CD14-positive monocyte (primary cell): ENCODE measurements at regions not wholly inside any gene's neighbourhood (a gene's known extent, or its start where the extent isn't known, plus 50 kb on each side); places are given as distances from the start of the nearest gene placed in this dataset.

ENCODE experiments used
- DNase-seq, 3 donors: peaks; one replicate each; pipeline ENCODE4 v3.0.0-alpha.2; 2011 to 2022
- H2AFZ ChIP-seq: 2 replicates; pipeline ENCODE4 v1.6.0; 2012; ENCODE audit warnings: mild to moderate bottlenecking, low read depth, low read length, inconsistent platforms; ENCODE audit not compliant: insufficient read depth, poor library complexity, severe bottlenecking
- H3K27ac ChIP-seq, 2 donors: 1 replicate in 1 of 2; 2 replicates in 1 of 2; pipeline ENCODE4 v1.5.1; 2012 to 2013; ENCODE audit warnings: low read length in 2 of 2, control low read depth in 1 of 2, inconsistent platforms in 1 of 2, low read depth in 1 of 2, mild to moderate bottlenecking in 1 of 2
- H3K27me3 ChIP-seq, 2 donors: one replicate each; pipeline versions ENCODE4 v1.6.0 to v1.6.1; 2011 to 2013; ENCODE audit warnings: low read length in 2 of 2; ENCODE audit not compliant: control insufficient read depth in 2 of 2, insufficient read depth in 2 of 2
- H3K36me3 ChIP-seq, 2 donors: replicated peaks in 1 of 2; 1 replicate in 1 of 2; 2 replicates in 1 of 2; pipeline versions ENCODE4 v1.5.1 to v1.6.1; 2012 to 2013; ENCODE audit warnings: low read length in 2 of 2, control low read depth in 1 of 2, inconsistent platforms in 1 of 2, mild to moderate bottlenecking in 1 of 2; ENCODE audit not compliant: insufficient read depth in 2 of 2, control insufficient read depth in 1 of 2
- H3K4me1 ChIP-seq, 2 donors: 1 replicate in 1 of 2; 2 replicates in 1 of 2; pipeline versions ENCODE4 v1.5.1 to v1.6.1; 2012 to 2013; ENCODE audit warnings: low read length in 2 of 2, control low read depth in 1 of 2, inconsistent platforms in 1 of 2, mild to moderate bottlenecking in 1 of 2, moderate library complexity in 1 of 2; ENCODE audit not compliant: insufficient read depth in 2 of 2, control insufficient read depth in 1 of 2
- H3K4me2 ChIP-seq: replicated peaks from 2 replicates; pipeline ENCODE3; 2012; ENCODE audit warnings: low read length, moderate library complexity, mild to moderate bottlenecking; ENCODE audit not compliant: poor library complexity, severe bottlenecking; ENCODE audit errors: extremely low read depth
- H3K4me3 ChIP-seq, 3 experiments: fragments of 200-600 bp in 1 of 3; sonication (generic) in 1 of 3; replicated peaks in 1 of 3; 1 replicate in 2 of 3; 2 replicates in 1 of 3; pipeline ENCODE4 v1.5.1; 2011 to 2013; ENCODE audit warnings: low read length in 3 of 3, mild to moderate bottlenecking in 3 of 3, control low read depth in 2 of 3, low read depth in 2 of 3, inconsistent platforms in 1 of 3, moderate library complexity in 1 of 3
- H3K79me2 ChIP-seq: 2 replicates; pipeline ENCODE4 v1.6.0; 2012; ENCODE audit warnings: mild to moderate bottlenecking, control low read depth, inconsistent platforms, low read length, moderate library complexity; ENCODE audit not compliant: insufficient read depth
- H3K9ac ChIP-seq: 2 replicates; pipeline ENCODE4 v1.6.0; 2017; ENCODE audit warnings: low read length, mild to moderate bottlenecking; ENCODE audit not compliant: insufficient read depth, poor library complexity, severe bottlenecking
- H3K9me3 ChIP-seq, 2 donors: replicated peaks in 1 of 2; 1 replicate in 1 of 2; 2 replicates in 1 of 2; pipeline versions ENCODE4 v1.5.1 to v1.6.1; 2012 to 2013; ENCODE audit warnings: low read length in 2 of 2, control low read depth in 1 of 2; ENCODE audit not compliant: control insufficient read depth in 1 of 2, insufficient read depth in 1 of 2
- H4K20me1 ChIP-seq: 2 replicates; pipeline ENCODE4 v1.6.0; 2012; ENCODE audit warnings: mild to moderate bottlenecking, low read length, control low read depth, moderate library complexity; ENCODE audit not compliant: insufficient read depth
- H3K27ac Mint-ChIP-seq, 7 donors: one replicate each; pipeline ENCODE4 v1.8.0; 2020; ENCODE audit warnings: mild to moderate bottlenecking in 7 of 7, mixed read lengths in 7 of 7, moderate library complexity in 6 of 7, inconsistent platforms in 2 of 7
- H3K27me3 Mint-ChIP-seq, 3 donors: one replicate each; pipeline ENCODE4 v1.8.0; 2021 to 2022; ENCODE audit warnings: low read depth in 3 of 3, mild to moderate bottlenecking in 3 of 3, mixed read lengths in 3 of 3, moderate library complexity in 3 of 3, inconsistent platforms in 1 of 3
- H3K36me3 Mint-ChIP-seq, 2 donors: one replicate each; pipeline ENCODE4 v1.8.0; 2020; ENCODE audit warnings: mixed read lengths in 2 of 2, inconsistent platforms in 1 of 2, mild to moderate bottlenecking in 1 of 2
- H3K4me1 Mint-ChIP-seq: one replicate; pipeline ENCODE4 v1.8.0; 2020; ENCODE audit warnings: mild to moderate bottlenecking, mixed read lengths
- H3K4me3 Mint-ChIP-seq, 2 donors: one replicate each; pipeline ENCODE4 v1.8.0; 2020; ENCODE audit warnings: mild to moderate bottlenecking in 2 of 2, mixed read lengths in 2 of 2, moderate library complexity in 1 of 2
- H3K9me3 Mint-ChIP-seq, 7 donors: one replicate each; pipeline ENCODE4 v1.8.0; 2020 to 2022; ENCODE audit warnings: mixed read lengths in 7 of 7, mild to moderate bottlenecking in 6 of 7, moderate library complexity in 6 of 7, inconsistent platforms in 2 of 7
- WGBS: methylation state at CpG from one replicate; pipeline ENCODE4 v1.1.5; 2013; ENCODE audit warnings: missing lambda C conversion rate; ENCODE audit not compliant: insufficient coverage; 5-methylcytosine and 5-hydroxymethylcytosine counted together
- intact Hi-C, 2 donors: fragments of 100-400 bp; cut with micrococcal nuclease; formaldehyde crosslinking; loops; one replicate each; pipeline versions ENCODE4 v1.15.0 to v1.15.1; 2023
- TF ChIP-seq, protein P1 (sequence below): fragments of 200-600 bp; IDR thresholded peaks from one replicate; pipeline ENCODE4 v1.8.0; 2022; ENCODE audit warnings: antibody characterized with exemption, mild to moderate bottlenecking

DNA sequence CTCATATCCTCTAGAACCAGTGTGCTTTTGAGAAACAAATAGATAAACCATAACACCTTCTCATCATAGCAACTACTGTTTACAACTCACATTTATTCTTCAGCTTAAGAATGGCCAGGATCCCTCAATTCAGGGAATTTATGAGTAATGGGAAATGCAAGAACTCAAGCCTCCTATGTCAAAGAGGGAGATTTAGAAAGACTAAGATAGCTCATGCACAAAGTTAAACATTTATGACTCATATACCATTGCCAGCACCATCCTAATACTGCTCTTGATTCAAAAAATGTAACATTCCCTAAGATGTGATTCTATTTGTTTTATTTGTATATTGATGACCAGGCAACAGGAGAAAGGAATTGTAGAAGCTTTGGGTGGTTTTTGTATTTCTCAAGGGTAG is 172.8 kb downstream of the CYP26B1 start:
- no peak overlapping the region for H3K4me3 Mint-ChIP-seq
- Histone ChIP-seq H3K4me2 (no peak overlapping the region), H4K20me1 (no peaks in the 10 kb centered on the region), H3K27me3 (no peaks in the 10 kb centered on the region), H3K9me3 (no peaks in the 10 kb centered on the region), H2AFZ (no peak overlapping the region), H3K79me2 (no peaks in the 10 kb centered on the region), H3K27ac (no peak overlapping the region), H3K4me1 (no peaks in the 10 kb centered on the region), H3K36me3 (no peaks in the 10 kb centered on the region), H3K9ac (no peak overlapping the region), H3K4me3 (no peak overlapping the region)
- TF ChIP-seq, protein P1, sequence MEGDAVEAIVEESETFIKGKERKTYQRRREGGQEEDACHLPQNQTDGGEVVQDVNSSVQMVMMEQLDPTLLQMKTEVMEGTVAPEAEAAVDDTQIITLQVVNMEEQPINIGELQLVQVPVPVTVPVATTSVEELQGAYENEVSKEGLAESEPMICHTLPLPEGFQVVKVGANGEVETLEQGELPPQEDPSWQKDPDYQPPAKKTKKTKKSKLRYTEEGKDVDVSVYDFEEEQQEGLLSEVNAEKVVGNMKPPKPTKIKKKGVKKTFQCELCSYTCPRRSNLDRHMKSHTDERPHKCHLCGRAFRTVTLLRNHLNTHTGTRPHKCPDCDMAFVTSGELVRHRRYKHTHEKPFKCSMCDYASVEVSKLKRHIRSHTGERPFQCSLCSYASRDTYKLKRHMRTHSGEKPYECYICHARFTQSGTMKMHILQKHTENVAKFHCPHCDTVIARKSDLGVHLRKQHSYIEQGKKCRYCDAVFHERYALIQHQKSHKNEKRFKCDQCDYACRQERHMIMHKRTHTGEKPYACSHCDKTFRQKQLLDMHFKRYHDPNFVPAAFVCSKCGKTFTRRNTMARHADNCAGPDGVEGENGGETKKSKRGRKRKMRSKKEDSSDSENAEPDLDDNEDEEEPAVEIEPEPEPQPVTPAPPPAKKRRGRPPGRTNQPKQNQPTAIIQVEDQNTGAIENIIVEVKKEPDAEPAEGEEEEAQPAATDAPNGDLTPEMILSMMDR = no peak
- no peak overlapping the region for H3K27ac Mint-ChIP-seq
- no peaks in the 10 kb centered on the region for H3K36me3 Mint-ChIP-seq
- H3K4me1 Mint-ChIP-seq = no peaks in the 10 kb centered on the region
- peaks cover 0 to 13% (median 5%) of the 10 kb centered on the region in 7 donors for H3K9me3 Mint-ChIP-seq
- intact Hi-C loops = no loop called here
- H3K27me3 Mint-ChIP-seq = peaks cover 0 to 3% (median 0%) of the 10 kb centered on the region in 3 donors
- DNase-seq = no peak

DNA sequence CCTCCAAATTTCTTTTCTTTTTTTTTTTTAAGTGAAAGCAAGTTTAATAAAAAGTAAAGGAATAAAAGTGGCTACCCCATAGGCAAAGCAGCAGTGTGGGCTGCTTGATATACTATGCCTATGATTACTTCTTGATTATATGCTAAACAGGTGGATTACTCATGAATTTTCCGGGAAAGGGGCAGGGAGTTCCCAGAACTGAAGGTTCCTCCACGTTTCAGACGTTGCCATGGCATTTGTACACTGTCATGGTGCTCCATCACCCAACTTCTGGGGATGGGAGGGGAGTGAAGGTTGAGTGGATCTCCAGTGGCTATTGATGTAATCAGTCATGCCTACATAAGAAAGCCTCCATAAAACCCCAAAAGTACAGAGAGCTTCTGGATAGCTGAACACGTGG is 176.2 kb downstream of the CYP26B1 start:
- intact Hi-C loops = no loop called here
- H2AFZ ChIP-seq = no peak overlapping the region
- Mint-ChIP-seq H3K9me3 (peaks cover 0 to 7% (median 2%) of the 10 kb centered on the region in 7 donors), H3K4me1 (no peaks in the 10 kb centered on the region), H3K27me3 (peaks cover 0 to 4% (median 3%) of the 10 kb centered on the region in 3 donors), H3K36me3 (no peaks in the 10 kb centered on the region), H3K4me3 (no peak overlapping the region), H3K27ac (no peak overlapping the region)
- no peaks in the 10 kb centered on the region for H3K9me3 ChIP-seq
- H3K4me1 ChIP-seq = no peaks in the 10 kb centered on the region
- H3K36me3 ChIP-seq = no peaks in the 10 kb centered on the region
- no peaks in the 10 kb centered on the region for H3K27me3 ChIP-seq
- no peak overlapping the region for H3K9ac ChIP-seq
- no peak overlapping the region for H3K27ac ChIP-seq
- H3K79me2 ChIP-seq = no peaks in the 10 kb centered on the region
- TF ChIP-seq, protein P1 = no peak
- no peak overlapping the region for H3K4me2 ChIP-seq
- no peak overlapping the region for H3K4me3 ChIP-seq
- no peak for DNase-seq
- no peaks in the 10 kb centered on the region for H4K20me1 ChIP-seq
- WGBS = 80% methylated on average over 1 of the region's 4 CpGs
